Hepatocyte (in vitro differentiated cells): ENCODE measurements at regions not wholly inside any gene's neighbourhood (a gene's known extent, or its start where the extent isn't known, plus 50 kb on each side); places are given as distances from the start of the nearest gene placed in this dataset.

ENCODE experiments used
- CTCF ChIP-seq: fragments of 200-600 bp; sonication (generic); IDR thresholded peaks from 2 replicates; pipeline ENCODE4 v1.5.1; 2016; ENCODE audit warnings: antibody characterized with exemption, mild to moderate bottlenecking; ENCODE audit not compliant: poor library complexity
- EZH2 ChIP-seq: fragments of 200-600 bp; sonication (generic); IDR thresholded peaks from 2 replicates; pipeline ENCODE4 v1.6.1; 2016; ENCODE audit warnings: antibody characterized with exemption, mild to moderate bottlenecking, borderline replicate concordance
- EZH2phosphoT487 ChIP-seq: fragments of 200-600 bp; sonication (generic); IDR thresholded peaks from one replicate; pipeline ENCODE4 v1.6.1; 2018; ENCODE audit warnings: antibody characterized with exemption, mild to moderate bottlenecking, low read depth, moderate library complexity; ENCODE audit not compliant: unreplicated experiment, severe bottlenecking

- no peak for TF ChIP-seq CTCF
- TF ChIP-seq EZH2: no peak
- TF ChIP-seq EZH2phosphoT487: no peak
Measured at GRCh38 chr10:33559105-33559504, 224.6 kb upstream of the NRP1 start.
